ENCODE measurements at regions not wholly inside any gene's neighbourhood (a gene's known extent, or its start where the extent isn't known, plus 50 kb on each side); places are given as distances from the start of the nearest gene placed in this dataset.

GRCh38 chr2:2564300-2565078 is 233.4 kb upstream of the MYT1L start:
- TF ChIP-seq, protein P1, sequence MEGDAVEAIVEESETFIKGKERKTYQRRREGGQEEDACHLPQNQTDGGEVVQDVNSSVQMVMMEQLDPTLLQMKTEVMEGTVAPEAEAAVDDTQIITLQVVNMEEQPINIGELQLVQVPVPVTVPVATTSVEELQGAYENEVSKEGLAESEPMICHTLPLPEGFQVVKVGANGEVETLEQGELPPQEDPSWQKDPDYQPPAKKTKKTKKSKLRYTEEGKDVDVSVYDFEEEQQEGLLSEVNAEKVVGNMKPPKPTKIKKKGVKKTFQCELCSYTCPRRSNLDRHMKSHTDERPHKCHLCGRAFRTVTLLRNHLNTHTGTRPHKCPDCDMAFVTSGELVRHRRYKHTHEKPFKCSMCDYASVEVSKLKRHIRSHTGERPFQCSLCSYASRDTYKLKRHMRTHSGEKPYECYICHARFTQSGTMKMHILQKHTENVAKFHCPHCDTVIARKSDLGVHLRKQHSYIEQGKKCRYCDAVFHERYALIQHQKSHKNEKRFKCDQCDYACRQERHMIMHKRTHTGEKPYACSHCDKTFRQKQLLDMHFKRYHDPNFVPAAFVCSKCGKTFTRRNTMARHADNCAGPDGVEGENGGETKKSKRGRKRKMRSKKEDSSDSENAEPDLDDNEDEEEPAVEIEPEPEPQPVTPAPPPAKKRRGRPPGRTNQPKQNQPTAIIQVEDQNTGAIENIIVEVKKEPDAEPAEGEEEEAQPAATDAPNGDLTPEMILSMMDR (IDR thresholded peaks at IDR 0.05), result no peak
- no peak for TF ChIP-seq POLR2A (IDR thresholded peaks at IDR 0.05)

All from uterus (tissue), 2 donors.